ENCODE measurements at regions not wholly inside any gene's neighbourhood (a gene's known extent, or its start where the extent isn't known, plus 50 kb on each side); places are given as distances from the start of the nearest gene placed in this dataset.

- no peak overlapping the region for H3K27ac ChIP-seq (ENCODE audit: low read depth in 1 of 2, low read length in 2 of 2)
- ChIA-PET CTCF (interaction anchor here (0.9 kb wide), 1 partner anchor 268 kb away, joined by 3 read pairs; no protein-coding TSS in a partner anchor), POLR2A (no interaction called here)
- H3K27me3 ChIP-seq (ENCODE audit: control insufficient read depth in 1 of 2, insufficient read depth in 2 of 2, low read length in 2 of 2): no peaks in the 10 kb centered on the region
- no peaks in the 10 kb centered on the region for H3K4me1 Mint-ChIP-seq (ENCODE audit: low read depth)
- peaks cover 6% of the 10 kb centered on the region for H3K27me3 Mint-ChIP-seq
- H3K4me3 Mint-ChIP-seq: no peak overlapping the region
- intact Hi-C loops (cut with DNase I, micrococcal nuclease): no loop called here
- TF ChIP-seq CTCF (IDR thresholded peaks at IDR 0.05): no peak
- no peaks in the 10 kb centered on the region for H3K36me3 ChIP-seq (ENCODE audit: insufficient read depth, low read length)
- H3K9me3 ChIP-seq (ENCODE audit: control insufficient read depth in 1 of 2, insufficient read depth in 1 of 2, low read length in 2 of 2): no peaks in the 10 kb centered on the region
- no peaks in the 10 kb centered on the region for H3K9me3 Mint-ChIP-seq
- H3K27ac Mint-ChIP-seq: no peak overlapping the region
- no peaks in the 10 kb centered on the region for H3K4me1 ChIP-seq (ENCODE audit: insufficient read depth, low read length)
- ATAC-seq (ENCODE audit: poor library complexity) (no peak), DNase-seq (no peak)
- H3K4me3 ChIP-seq (ENCODE audit: low read length): no peak overlapping the region
- no peaks in the 10 kb centered on the region for H3K36me3 Mint-ChIP-seq (ENCODE audit: low read depth)
Measured at GRCh38 chr12:75891072-75891471, 140.5 kb downstream of the PHLDA1 start.

GRCh38 chr12:75890660-75891059 lies 140.9 kb downstream of the PHLDA1 start:
- no peaks in the 10 kb centered on the region for H3K4me1 Mint-ChIP-seq (ENCODE audit: low read depth)
- Histone ChIP-seq H3K36me3 (ENCODE audit: insufficient read depth, low read length) (no peaks in the 10 kb centered on the region), H3K9me3 (ENCODE audit: control insufficient read depth in 1 of 2, insufficient read depth in 1 of 2, low read length in 2 of 2) (no peaks in the 10 kb centered on the region), H3K27me3 (ENCODE audit: control insufficient read depth in 1 of 2, insufficient read depth in 2 of 2, low read length in 2 of 2) (no peaks in the 10 kb centered on the region), H3K4me3 (ENCODE audit: low read length) (no peak overlapping the region), H3K4me1 (ENCODE audit: insufficient read depth, low read length) (no peaks in the 10 kb centered on the region), H3K27ac (ENCODE audit: low read depth in 1 of 2, low read length in 2 of 2) (no peak overlapping the region)
- H3K4me3 Mint-ChIP-seq: no peak overlapping the region
- H3K27me3 Mint-ChIP-seq: peaks cover 6% of the 10 kb centered on the region
- H3K9me3 Mint-ChIP-seq: no peaks in the 10 kb centered on the region
- no peaks in the 10 kb centered on the region for H3K36me3 Mint-ChIP-seq (ENCODE audit: low read depth)
- TF ChIP-seq CTCF (IDR thresholded peaks at IDR 0.05): no peak
- intact Hi-C loops (cut with DNase I, micrococcal nuclease): no loop called here
- no peak overlapping the region for H3K27ac Mint-ChIP-seq
- ATAC-seq (ENCODE audit: poor library complexity) (no peak), DNase-seq (no peak)
- ChIA-PET POLR2A (no interaction called here), CTCF (no interaction called here)

GRCh38 chr12:75890141-75890540 lies 141.4 kb downstream of the PHLDA1 start:
- no peak for TF ChIP-seq CTCF (IDR thresholded peaks at IDR 0.05)
- H3K4me3 Mint-ChIP-seq: no peak overlapping the region
- POLR2A ChIA-PET: no interaction called here

More at GRCh38 chr12:75890141-75890540, 141.4 kb downstream of the PHLDA1 start:
- no peaks in the 10 kb centered on the region for H3K9me3 Mint-ChIP-seq
- no peaks in the 10 kb centered on the region for H3K36me3 ChIP-seq (ENCODE audit: insufficient read depth, low read length)
- CTCF ChIA-PET: no interaction called here
- no peaks in the 10 kb centered on the region for H3K27me3 ChIP-seq (ENCODE audit: control insufficient read depth in 1 of 2, insufficient read depth in 2 of 2, low read length in 2 of 2)
- intact Hi-C loops (cut with DNase I, micrococcal nuclease): no loop called here
- no peaks in the 10 kb centered on the region for H3K36me3 Mint-ChIP-seq (ENCODE audit: low read depth)
- no peak overlapping the region for H3K27ac Mint-ChIP-seq
- no peaks in the 10 kb centered on the region for H3K9me3 ChIP-seq (ENCODE audit: control insufficient read depth in 1 of 2, insufficient read depth in 1 of 2, low read length in 2 of 2)
- H3K4me1 Mint-ChIP-seq (ENCODE audit: low read depth): no peaks in the 10 kb centered on the region
- peaks cover 6% of the 10 kb centered on the region for H3K27me3 Mint-ChIP-seq
- no peaks in the 10 kb centered on the region for H3K4me1 ChIP-seq (ENCODE audit: insufficient read depth, low read length)
- H3K4me3 ChIP-seq (ENCODE audit: low read length): no peak overlapping the region
- DNase-seq: no peak
- no peak for ATAC-seq (ENCODE audit: poor library complexity)
- H3K27ac ChIP-seq (ENCODE audit: low read depth in 1 of 2, low read length in 2 of 2): no peak overlapping the region

All from CD4-positive, alpha-beta T cell (primary cell).